ENCODE measurements at regions not wholly inside any gene's neighbourhood (a gene's known extent, or its start where the extent isn't known, plus 50 kb on each side); places are given as distances from the start of the nearest gene placed in this dataset.
A peak's percentile ranks its signal among the peaks of the same experiment; 100 is the strongest.
"Not testable (repeated sequence)": the region's sequence is repeated elsewhere in the genome, so short reads cannot be mapped to it uniquely, and the experiment has no call there.

DNA sequence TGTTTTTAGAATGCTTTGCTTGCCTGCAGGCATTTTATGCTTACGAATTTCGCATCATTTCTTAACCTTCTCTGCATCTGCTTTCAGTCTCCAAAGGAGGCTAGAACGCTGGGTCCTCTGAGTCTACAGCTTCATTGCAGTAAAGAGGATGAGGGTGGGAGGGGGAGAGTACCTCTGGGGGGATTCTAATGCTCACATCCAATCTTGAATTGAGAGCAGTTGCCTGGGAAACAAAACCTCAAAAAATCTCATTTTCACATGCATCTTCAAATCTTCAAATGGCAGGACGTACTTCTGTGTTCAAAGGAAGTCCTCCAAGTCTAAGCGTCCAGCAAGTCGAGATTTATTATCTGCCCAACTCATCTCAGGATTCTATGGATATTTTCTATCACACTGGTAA, 100.7 kb upstream of the PRKCQ start:
- no peak for DNase-seq (ENCODE audit: low read depth)

DNA sequence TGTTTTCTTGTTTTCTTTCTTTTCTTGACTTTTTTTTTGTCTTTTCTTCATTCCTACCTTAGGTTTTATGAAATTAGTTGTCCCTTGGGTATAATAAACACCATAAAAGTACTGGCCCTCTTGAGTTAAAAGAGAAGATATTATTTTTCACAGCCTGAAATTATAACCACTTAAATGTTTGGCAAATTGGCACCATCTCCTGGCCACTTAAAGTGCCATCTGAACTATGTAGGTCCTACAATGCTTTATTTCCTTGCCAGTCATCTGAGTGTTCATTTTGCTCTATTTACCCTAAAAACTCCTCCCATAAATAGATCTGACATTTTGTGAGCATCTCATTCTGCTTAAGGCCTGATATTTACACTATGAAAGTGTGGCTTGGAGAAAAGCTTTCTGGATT, 98.9 kb upstream of the PRKCQ start:
- no peak for DNase-seq (ENCODE audit: low read depth)

DNA sequence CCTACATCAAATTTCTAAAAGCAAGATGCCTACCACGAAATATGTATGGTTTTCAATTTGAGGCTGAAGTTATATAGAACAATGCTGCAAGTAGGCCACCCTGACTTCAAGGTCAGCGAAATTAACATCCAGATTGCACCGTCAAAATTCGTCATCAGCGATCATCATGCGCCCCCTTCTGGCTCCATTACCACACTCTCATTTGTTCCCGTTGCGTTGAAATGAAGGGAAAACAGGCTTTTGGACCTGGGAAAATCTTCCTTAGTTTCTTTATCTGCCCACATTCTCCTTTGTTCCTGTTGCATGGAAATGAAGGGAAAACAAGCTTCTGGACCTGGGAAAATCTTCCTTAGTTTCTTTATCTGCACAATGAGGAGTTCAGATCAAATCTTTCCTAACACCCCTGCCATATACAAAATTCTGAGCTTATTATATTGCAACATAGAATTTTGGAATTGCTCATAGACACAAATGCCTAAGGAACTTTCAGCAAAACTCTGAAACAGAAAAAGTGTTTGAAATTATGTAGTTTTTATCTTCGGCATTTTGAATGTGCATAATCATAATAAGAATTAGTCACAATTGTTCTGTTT, 98.2 kb upstream of the PRKCQ start:
- peak; percentile 50 for DNase-seq (ENCODE audit: low read depth)

DNA sequence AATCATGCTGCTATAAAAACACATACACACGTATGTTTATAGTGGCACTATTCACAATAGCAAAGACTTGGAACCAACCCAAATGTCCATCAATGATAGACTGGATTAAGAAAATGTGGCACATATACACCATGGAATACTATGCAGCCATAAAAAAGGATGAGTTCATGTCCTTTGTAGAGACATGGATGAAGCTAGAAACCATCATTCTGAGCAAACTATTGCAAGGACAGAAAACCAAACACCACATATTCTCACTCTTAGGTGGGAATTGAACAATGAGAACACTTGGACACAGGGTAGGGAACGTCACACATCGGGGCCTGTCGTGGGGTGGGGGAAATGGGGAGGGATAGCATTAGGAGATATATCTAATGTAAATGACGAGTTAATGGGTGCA, 97.1 kb upstream of the PRKCQ start:
- DNase-seq (ENCODE audit: low read depth), result not testable (repeated sequence)

DNA sequence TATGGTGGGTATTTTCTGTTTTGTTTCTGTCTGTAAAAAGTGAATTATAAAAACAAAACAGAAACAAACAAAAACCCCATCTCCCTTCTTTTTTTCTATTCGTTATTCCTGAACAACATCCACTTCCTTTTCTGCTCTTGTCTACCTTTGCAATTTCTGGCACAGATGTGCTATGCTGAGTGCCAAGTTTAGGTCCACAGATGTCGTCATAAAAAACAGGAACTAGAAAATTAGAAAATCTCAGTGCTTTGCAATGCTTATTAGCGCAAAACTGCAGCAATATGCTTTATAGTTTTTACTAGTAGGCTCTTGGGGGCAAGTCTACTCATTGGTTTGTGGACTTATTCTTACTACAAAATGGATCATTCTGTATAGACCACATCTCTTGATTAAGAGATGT, 94.2 kb upstream of the PRKCQ start:
- no peak for DNase-seq (ENCODE audit: low read depth)

DNA sequence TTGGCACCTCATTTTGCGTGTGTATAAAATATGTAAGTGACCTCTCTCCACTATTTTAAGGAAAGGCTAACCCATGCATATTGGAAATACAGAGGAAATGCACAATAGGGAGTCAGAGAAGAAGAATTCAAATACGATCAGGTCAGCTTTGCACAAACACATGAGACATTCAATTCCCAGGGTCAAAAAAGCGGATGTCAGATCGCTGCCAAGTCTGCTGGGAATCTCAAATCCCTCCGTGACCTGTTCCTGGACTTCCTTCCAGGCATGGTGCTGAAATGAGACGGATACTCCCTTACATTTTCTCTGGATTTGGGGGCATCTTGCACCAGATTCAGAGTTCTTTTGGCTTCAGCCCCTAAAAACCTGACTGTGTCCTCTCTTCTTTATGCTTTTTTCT, 91.9 kb upstream of the PRKCQ start:
- DNase-seq (ENCODE audit: low read depth), result peak; percentile 18

DNA sequence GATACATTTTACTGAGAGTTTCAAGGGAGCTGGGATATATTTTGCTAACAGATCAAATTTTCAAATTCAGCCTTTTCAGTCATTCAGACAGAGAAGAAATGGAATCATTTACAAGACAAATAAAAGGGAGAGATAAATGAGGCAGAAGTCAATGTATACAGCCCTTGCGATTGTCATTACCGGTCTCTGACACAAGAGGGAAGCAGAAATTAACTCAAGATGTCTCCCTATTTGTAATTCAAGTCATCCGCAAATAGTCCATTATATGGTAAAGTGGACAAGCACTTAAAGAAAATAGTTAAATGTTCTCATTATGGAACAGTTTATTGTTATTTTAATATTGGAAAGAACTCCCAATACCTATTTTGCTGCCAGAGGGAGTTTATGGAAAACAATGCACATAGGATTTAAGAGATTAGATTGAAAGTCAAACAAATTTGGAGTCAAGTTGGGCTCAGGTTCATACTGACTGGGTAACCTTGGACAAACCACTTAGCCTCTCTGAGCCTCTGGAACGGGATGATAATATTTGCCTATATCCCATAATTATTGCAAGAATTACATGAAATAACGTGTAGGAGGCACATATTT, 89.3 kb upstream of the PRKCQ start:
- DNase-seq (ENCODE audit: low read depth), result peak; percentile 71

DNA sequence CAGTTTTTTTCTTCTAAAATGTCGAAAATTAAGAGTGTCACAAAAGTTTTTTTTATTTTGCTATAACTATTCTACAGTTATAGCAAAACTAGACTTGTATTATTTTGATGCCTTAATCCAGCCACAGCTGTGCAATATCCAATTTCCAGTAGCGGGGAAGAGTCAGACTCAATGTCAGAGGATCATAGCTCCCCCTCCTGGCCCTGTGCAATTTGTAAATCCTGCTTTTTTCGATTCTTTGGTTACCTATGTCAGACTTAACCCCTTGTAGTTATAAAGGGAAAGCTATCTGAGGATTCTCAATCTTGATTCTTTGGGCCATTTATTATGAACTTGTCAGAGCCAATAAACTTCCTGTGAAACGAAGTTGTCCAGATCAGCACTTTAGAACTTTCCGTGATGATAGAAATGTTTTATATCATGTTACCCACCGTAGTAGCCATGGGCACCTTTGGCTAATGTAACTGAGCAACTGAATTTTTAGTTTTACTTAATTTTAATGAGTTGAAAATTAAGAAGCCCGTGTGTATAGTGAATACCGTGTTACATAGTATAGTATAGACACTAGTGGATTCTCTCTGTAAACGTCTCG, 87.7 kb upstream of the PRKCQ start:
- peak; percentile 62 for DNase-seq (ENCODE audit: low read depth)

DNA sequence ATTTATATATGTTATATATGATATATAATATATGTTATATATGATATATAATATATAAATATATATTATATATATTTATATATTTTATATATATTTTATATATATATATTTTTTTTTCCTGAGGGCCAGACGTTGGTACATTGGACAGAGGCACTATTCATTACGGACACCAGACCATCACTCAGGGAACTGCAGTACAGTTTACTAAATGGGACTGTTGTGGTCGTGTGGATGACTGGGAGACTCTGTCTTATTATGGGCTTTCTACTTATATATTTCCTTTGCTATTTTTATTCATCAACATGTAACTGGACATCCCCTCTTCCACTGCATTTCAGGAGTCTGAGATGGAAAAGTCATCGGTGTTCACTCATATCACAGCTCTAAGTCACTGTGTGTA, 87.1 kb upstream of the PRKCQ start:
- DNase-seq (ENCODE audit: low read depth), result no peak

DNA sequence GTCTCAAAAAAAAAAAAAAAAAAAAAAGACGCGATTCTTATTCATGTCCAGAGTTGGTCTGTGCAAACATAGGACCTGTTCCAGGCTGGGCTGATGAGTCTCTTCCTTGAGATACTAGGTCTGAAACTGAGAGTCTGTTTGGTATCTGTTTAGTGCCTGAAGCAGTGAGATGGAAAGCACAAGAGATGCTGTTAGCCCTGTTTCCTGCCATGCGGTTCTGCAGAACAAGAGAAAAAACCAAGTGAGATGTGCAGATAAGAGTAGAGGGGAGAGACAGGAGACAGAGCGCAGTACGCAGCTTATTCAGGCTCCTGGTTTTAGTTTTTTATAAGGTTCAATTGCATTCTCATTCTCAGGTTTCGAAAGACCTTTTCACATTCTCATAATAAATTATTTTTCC, 85.8 kb upstream of the PRKCQ start:
- no peak for DNase-seq (ENCODE audit: low read depth)

DNA sequence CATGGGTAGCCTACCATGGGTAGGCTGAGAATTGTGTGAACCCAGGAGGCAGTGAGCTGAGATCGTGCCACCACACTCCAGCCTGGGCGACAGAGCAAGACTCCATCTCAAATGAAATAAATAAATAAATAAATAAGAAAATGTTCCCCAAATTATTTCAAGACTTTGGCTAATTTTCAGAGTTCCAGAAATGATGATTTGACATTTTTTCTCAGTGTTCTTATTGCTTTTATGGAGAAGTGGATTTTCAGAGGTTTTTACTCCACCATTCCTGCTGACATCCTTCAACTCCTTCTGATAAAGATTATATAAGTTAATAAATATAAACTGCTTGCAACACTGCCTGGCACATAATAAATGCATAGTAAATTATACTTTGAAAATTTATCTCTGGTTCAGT, 80.4 kb upstream of the PRKCQ start:
- no peak for DNase-seq (ENCODE audit: low read depth)

DNA sequence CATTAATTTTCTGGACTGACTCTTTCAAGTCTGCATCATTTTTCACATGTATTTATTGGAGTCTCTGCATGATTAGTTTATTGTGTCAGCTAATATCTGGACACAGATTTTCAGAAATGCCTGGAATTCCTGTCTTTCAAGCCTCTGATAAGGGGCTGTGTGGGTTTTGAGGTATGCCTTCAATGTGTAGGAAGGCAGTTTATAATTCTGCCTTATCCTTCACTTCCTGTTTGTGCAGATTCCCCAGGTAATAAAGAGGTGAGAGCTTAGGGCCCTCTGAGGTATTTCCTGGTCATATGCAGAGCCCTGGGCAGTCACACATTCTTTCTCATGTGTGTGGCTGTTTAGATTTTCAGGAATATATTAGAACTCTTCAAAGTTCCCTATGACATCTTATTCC, 79.4 kb upstream of the PRKCQ start:
- no peak for DNase-seq (ENCODE audit: low read depth)

DNA sequence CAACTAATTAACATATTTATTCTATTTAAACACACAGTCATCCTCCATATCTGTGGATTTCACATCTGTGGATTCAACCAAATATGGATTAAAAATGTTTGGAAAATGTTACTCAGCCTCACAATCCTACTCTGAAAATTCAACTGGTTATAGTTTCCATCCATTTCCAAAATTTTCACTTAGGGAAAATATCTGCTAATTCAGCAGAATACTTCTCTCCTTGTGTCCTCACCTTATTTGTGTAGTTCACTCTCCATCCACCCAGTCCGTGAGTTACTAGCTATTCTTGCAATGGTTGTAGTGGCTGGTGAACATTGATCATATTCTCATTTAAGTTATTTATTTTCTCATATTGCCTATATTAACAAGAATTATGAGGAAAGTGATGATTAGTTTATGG, 77.6 kb upstream of the PRKCQ start:
- no peak for DNase-seq (ENCODE audit: low read depth)

DNA sequence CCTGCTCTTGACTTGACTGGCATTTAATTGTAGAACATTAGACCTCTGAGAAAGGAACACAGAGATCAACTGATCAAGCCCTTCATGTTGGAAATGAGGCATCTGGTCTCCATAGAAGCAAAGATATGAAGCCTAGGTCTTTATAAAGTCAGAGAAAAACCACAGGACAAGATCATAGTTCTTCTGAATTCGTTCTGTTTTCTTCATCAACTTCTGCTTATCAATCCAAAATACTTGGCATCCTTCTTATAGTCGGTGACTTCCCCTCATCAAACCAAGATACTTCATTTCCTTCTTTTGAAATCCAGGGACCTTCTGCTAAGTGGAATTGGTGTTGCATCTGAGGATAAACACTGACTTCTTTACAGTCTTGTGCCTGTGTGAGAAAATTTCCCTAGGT, 77.1 kb upstream of the PRKCQ start:
- no peak for DNase-seq (ENCODE audit: low read depth)

DNA sequence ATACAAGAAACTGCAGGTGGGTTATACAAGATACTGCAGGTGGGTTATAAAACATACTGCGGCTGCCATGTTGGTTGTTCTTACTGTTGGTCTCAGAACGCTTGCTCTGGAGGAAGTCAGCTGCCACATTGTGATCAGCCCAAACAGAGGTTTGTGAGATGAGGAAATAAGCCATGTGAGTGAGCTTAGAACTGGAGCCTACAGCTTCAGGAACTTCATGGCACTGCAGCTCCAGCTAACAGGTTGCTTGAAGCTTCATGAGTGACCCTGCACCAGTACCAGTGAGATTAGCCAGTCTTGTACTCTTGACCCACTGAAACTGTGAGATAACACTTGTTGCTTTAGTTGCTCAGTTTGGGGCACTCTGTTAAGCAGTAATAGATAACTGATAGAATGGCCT, 74.5 kb upstream of the PRKCQ start:
- DNase-seq (ENCODE audit: low read depth), result no peak

DNA sequence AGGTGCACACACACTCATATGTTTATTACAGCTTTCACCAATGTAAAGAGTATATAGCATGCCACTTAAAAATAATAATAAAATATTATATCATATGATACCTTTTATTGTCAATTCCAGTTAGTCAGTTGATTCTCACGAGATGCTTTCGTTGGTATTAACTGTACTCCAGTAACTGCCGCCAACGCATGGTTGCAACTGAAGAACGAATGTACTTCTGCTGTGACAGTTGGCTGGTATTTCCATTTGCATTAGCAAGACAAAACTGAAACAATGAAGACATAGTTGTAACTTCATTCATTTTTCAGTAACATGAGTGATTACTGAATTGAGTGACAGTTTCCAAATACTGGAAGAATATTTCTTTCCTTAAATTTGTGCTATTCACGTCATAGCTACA, 70.5 kb upstream of the PRKCQ start:
- no peak for DNase-seq (ENCODE audit: low read depth)

DNA sequence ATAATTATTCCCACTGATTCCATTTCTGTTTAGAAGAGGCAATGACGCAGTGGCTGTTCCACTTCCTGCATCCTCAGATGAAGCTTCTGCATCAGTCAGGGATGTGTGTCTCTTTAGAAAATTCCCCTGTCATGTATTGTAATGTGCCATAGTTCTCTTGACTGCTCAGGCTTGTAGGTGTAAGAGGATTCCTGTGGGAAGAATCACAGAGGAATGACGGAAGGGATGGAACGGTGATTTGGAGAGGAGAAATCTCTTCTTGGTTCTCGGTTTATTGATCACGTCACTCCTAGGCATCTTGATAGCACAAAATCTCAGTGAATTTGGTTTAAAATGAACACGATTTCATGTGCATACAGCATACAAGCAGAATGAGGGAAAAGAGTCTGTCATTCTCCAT, 69.8 kb upstream of the PRKCQ start:
- no peak for DNase-seq (ENCODE audit: low read depth)

DNA sequence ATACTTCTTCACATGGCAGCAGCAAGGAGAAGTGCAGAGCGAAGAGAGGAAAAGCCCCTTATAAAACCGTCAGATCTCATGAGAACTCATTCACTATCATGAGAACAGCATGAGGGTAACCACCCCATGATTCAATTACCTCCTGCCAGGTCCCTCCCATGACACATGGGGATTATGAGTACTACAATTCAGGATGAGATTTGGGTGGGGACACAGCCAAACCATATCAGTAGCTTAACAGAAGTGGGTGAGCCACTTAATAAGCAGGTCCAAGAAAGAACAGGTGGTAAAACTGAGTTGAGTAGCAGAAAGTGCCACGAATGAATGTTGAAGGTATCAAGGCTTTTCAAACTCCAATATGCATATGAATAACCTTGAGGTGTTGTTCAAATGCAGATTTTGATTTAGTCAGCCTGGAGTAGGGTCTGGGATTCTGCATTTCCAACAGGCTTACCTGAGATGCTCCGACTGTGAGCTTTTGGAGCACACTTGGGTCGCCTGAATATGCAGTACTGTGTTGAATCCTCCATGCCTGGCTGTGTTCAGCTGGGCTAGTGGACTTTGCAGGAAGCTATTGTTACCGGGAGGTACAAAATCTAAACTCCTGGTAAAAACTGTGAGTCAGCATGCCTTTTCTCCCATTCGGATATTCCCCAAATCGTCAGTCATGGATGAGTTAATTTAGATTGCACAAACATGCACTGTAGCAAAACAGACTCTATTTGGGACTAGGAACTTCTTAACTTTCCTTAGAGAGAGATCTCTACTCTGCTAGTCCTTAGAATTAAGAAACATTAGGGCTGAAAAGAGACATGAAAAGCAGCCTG, 69.0 kb upstream of the PRKCQ start:
- no peak for DNase-seq (ENCODE audit: low read depth)

DNA sequence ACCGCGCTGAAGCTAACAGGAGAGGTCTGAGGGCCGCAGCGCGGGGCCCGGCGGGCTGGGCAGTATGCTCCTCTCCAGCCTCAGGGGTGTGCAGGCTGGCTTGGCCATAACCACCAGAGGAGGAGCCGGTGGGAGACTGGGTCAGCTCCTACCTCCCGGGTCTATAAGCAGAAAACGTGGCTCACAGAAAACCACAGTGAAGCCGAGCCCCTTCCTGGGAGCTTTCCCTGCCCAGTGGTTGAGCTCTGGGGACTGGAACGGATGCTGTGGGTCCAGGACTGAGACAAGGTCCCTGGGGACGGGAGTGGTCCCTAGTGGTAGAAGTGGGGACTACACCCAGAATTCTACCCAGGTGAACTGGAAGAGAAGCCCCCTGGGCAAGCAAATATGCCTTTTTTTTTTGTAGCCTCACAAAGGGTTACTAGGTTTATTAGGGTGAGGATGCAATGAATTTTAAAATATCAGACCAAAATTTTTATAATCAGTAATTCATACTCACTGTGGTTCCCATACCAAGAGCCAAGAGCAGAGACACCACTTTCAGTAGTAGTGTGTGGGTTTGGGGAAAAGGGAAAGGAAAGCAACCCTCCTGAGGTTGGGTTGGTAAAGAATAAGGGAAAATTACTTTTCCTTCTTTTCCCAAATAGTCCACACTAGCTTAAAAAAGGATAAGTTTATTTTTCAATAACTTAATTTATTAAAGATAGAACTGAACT, 67.9 kb upstream of the PRKCQ start:
- DNase-seq (ENCODE audit: low read depth), result peak; percentile 62

DNA sequence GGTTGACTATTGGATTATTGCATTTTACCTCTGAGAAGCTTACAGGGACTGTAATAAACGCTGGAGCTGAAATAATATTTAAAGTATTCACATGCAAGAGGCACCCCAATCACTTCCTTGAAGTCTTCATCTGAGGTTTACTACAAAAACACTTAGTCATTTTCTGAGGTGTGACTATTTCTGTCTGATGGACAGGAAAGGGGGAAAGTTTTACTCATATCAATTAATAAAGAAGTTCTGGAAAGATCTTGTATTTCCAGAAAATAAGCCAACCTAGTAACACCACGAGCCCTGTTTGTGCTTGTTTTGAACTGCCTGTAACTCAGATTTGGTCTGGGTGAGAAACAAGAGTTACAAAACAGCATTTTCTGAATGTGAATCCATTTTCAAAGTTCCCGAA, 63.9 kb upstream of the PRKCQ start:
- DNase-seq (ENCODE audit: low read depth), result no peak

DNA sequence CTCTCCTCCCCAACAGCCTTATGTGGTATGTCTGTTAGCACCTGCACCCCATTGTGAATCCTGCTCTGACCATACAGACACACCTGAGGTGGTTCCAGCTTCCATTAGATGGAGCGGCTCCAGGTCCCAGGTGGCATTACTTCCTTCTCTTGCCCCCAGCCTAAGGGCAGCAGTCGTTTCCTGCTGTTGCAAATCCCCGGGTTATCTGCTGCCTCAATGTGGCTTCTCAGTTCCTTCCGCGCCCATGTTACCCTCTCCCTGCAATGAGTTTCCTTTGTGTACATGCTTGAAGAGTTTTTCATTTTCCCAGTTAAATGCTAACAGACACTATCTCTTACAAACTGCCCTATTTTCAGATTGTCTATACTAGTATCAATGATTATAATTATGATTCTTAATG, 62.8 kb upstream of the PRKCQ start:
- DNase-seq (ENCODE audit: low read depth), result no peak

DNA sequence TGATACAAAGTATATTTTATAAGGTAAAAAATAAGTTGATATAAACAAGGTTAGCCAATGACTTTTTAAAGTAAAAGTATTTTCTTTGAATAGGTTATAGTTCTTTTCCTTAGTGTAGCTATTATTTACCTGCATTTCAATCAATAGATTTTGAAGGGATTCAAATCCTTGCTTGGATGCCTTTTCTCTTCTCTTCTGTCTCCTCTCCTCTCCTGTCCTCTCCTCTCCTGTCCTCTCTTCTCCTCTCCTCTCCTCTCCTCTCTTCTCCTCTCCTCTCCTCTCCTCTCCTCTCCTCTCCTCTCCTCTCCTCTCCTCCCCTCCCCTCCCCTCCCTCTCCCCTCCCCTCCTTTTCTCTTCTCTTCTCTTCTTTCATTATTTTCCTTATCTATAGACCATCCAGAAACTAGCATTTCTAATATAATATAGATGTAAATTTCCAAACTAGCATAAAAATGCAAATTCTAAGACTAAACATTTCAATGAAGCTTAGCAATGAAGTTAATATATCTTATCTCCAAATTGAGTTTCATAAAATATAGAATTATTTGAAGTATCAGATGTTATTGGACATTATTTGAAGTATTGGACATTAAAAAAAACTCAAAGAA, 60.5 kb upstream of the PRKCQ start:
- no peak for DNase-seq (ENCODE audit: low read depth)
